Prostate gland (tissue), 2 donors: ENCODE measurements at regions not wholly inside any gene's neighbourhood (a gene's known extent, or its start where the extent isn't known, plus 50 kb on each side); places are given as distances from the start of the nearest gene placed in this dataset.

ENCODE experiments used
- CTCF ChIP-seq, 4 experiments: fragments of 200-600 bp in 2 of 4; fragments of 450-650 bp in 2 of 4; sonication (generic) in 2 of 4; IDR thresholded peaks; 1 replicate in 3 of 4; 2 replicates in 1 of 4; pipeline ENCODE4 v1.5.1; 2016 to 2019; ENCODE audit warnings: antibody characterized with exemption in 4 of 4, mild to moderate bottlenecking in 2 of 4, moderate library complexity in 2 of 4
- POLR2A ChIP-seq: fragments of 450-650 bp; IDR thresholded peaks from one replicate; pipeline ENCODE4 v1.6.1; 2016; ENCODE audit warnings: antibody characterized with exemption, mild to moderate bottlenecking

- no peak for TF ChIP-seq CTCF (IDR thresholded peaks at IDR 0.05)
- TF ChIP-seq POLR2A = no peak
Measured at GRCh38 chr16:55175389-55175788, 148.6 kb upstream of the IRX6 start.
